ENCODE measurements at regions not wholly inside any gene's neighbourhood (a gene's known extent, or its start where the extent isn't known, plus 50 kb on each side); places are given as distances from the start of the nearest gene placed in this dataset.

DNA sequence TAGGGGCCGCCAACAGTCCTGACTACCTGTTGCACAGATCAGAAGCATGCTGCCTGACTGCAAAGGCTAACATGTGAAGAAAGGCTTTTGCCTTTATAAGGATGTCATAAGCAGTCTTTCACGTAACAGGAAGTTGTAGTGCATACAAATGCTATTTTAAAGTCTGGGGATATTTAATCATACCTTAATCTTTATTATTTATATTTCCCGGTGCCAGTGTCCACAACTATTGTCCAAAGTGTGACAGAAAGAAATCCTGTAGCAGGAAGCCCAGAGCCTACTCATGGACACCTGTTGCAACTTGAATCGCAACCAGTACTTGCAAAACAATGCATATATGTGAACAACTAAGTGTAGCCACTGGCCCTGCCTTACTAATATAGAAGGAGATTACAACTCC lies 235.8 kb downstream of the ALDH8A1 start:
- POLR2A ChIA-PET: no interaction called here
- no TSS peak for BruUV-seq (replicated peaks)
- FAIRE-seq: peak; percentile 68

DNA sequence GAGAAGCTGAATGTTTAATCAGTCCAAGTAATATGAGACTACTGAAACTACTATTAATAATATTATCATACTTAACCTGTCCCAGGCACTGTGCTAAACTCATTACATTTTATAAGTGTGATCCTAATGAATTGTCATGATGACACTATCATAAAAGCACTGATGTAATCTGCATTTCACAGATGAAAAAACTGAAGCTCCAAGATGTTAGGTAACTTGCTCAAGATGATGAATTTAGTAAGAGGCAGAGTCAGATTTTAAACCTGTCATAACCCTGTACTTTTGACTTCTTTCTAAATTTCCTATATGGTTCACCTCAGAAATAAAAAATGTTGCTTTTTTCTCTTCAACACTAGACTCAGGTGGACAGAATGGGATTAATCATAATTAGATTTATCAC lies 237.6 kb downstream of the ALDH8A1 start:
- DNase-seq (ENCODE audit: low read depth, low spot score) (no peak), FAIRE-seq (no peak)
- Histone ChIP-seq H3K4me2 (ENCODE audit: insufficient read depth, low read length) (no peak overlapping the region), H4K20me1 (replicated peaks; ENCODE audit: control insufficient read depth, extremely low read depth, insufficient read depth, low read length) (no peaks in the 10 kb centered on the region), H3K9me3 (replicated peaks; ENCODE audit: control insufficient read depth, insufficient read depth, low read length) (no peaks in the 10 kb centered on the region), H3K36me3 (ENCODE audit: control insufficient read depth in 2 of 2, extremely low read depth in 1 of 2, insufficient read depth in 2 of 2, low read length in 2 of 2) (no peaks in the 10 kb centered on the region), H3K9ac (replicated peaks; ENCODE audit: extremely low read depth, insufficient read depth, low read length) (no peak overlapping the region), H3K4me3 (replicated peaks in 1 of 3; ENCODE audit: insufficient read depth in 1 of 3, low read depth in 1 of 3, low read length in 3 of 3) (no peak overlapping the region), H3K27me3 (ENCODE audit: control insufficient read depth in 2 of 2, insufficient read depth in 2 of 2, low read length in 2 of 2) (no peaks in the 10 kb centered on the region), H3K27ac (ENCODE audit: insufficient read depth, low read depth, low read length) (no peak overlapping the region), H3K4me1 (ENCODE audit: control insufficient read depth, extremely low read depth, insufficient read depth, low read length) (peaks cover 14% of the 10 kb centered on the region), H2AFZ (ENCODE audit: low read depth, low read length) (no peak overlapping the region), H3K9me1 (replicated peaks; ENCODE audit: control insufficient read depth, extremely low read depth, insufficient read depth, low read length) (no peaks in the 10 kb centered on the region), H3K79me2 (ENCODE audit: control insufficient read depth, insufficient read depth, low read length) (no peaks in the 10 kb centered on the region)
- ChIA-PET POLR2A (no interaction called here), CTCF (interaction anchor here (0.6 to 1.8 kb wide), 4 partner anchors 10 to 72 kb away, joined by 3 to 4 read pairs (median 3); no protein-coding TSS in a partner anchor)
- BruUV-seq (replicated peaks): no TSS peak
- TF ChIP-seq MYC (IDR thresholded peaks at IDR 0.05; ENCODE audit: low read depth, low read length): no peak
- TF ChIP-seq, protein P1, sequence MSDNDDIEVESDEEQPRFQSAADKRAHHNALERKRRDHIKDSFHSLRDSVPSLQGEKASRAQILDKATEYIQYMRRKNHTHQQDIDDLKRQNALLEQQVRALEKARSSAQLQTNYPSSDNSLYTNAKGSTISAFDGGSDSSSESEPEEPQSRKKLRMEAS (IDR thresholded peaks at IDR 0.05; ENCODE audit: insufficient read depth, insufficient read length): no peak
- no peak for TF ChIP-seq FOS (IDR thresholded peaks at IDR 0.05; ENCODE audit: borderline replicate concordance, insufficient read depth, low read length)
- TF ChIP-seq POLR2AphosphoS5 (IDR thresholded peaks at IDR 0.05; ENCODE audit: insufficient read depth, low read depth, low read length): no peak
- no peak for TF ChIP-seq JUN (IDR thresholded peaks at IDR 0.05; ENCODE audit: borderline replicate concordance, insufficient read depth, insufficient read length, low read depth)
- no peak for TF ChIP-seq POLR2A (IDR thresholded peaks at IDR 0.05; ENCODE audit: low read depth, low read length)
- no peak for TF ChIP-seq GATA2 (IDR thresholded peaks at IDR 0.05; ENCODE audit: insufficient read depth, insufficient read length, low read depth, low read length)
- TF ChIP-seq EZH2 (IDR thresholded peaks at IDR 0.05; ENCODE audit: borderline replicate concordance, low read depth, low read length, severe bottlenecking): no peak
- TF ChIP-seq, protein P2, sequence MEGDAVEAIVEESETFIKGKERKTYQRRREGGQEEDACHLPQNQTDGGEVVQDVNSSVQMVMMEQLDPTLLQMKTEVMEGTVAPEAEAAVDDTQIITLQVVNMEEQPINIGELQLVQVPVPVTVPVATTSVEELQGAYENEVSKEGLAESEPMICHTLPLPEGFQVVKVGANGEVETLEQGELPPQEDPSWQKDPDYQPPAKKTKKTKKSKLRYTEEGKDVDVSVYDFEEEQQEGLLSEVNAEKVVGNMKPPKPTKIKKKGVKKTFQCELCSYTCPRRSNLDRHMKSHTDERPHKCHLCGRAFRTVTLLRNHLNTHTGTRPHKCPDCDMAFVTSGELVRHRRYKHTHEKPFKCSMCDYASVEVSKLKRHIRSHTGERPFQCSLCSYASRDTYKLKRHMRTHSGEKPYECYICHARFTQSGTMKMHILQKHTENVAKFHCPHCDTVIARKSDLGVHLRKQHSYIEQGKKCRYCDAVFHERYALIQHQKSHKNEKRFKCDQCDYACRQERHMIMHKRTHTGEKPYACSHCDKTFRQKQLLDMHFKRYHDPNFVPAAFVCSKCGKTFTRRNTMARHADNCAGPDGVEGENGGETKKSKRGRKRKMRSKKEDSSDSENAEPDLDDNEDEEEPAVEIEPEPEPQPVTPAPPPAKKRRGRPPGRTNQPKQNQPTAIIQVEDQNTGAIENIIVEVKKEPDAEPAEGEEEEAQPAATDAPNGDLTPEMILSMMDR (IDR thresholded peaks at IDR 0.05; ENCODE audit: extremely low read depth in 1 of 2, insufficient read depth in 1 of 2, low read depth in 1 of 2, low read length in 2 of 2): no peak
- intact Hi-C loops (cut with micrococcal nuclease): no loop called here
- dilution Hi-C loops (cut with MboI; ENCODE audit: extremely low pct_ligation_motif_present, low sequenced_read_pairs): no loop called here

More for the DNA sequence above, 235.8 kb downstream of the ALDH8A1 start:
- H3K9ac ChIP-seq (replicated peaks; ENCODE audit: extremely low read depth, insufficient read depth, low read length): no peak overlapping the region
- H3K27me3 ChIP-seq (ENCODE audit: control insufficient read depth in 2 of 2, insufficient read depth in 2 of 2, low read length in 2 of 2): no peaks in the 10 kb centered on the region
- H3K4me2 ChIP-seq (ENCODE audit: insufficient read depth, low read length): no peak overlapping the region
- CTCF ChIA-PET: no interaction called here
- no peaks in the 10 kb centered on the region for H3K79me2 ChIP-seq (ENCODE audit: control insufficient read depth, insufficient read depth, low read length)
- H3K9me1 ChIP-seq (replicated peaks; ENCODE audit: control insufficient read depth, extremely low read depth, insufficient read depth, low read length): no peaks in the 10 kb centered on the region
- no peak overlapping the region for H3K4me3 ChIP-seq (replicated peaks in 1 of 3; ENCODE audit: insufficient read depth in 1 of 3, low read depth in 1 of 3, low read length in 3 of 3)
- no peaks in the 10 kb centered on the region for H3K36me3 ChIP-seq (ENCODE audit: control insufficient read depth in 2 of 2, extremely low read depth in 1 of 2, insufficient read depth in 2 of 2, low read length in 2 of 2)
- TF ChIP-seq MYC (IDR thresholded peaks at IDR 0.05; ENCODE audit: low read depth, low read length) (no peak), POLR2A (IDR thresholded peaks at IDR 0.05; ENCODE audit: low read depth, low read length) (no peak), GATA2 (IDR thresholded peaks at IDR 0.05; ENCODE audit: insufficient read depth, insufficient read length, low read depth, low read length) (no peak), POLR2AphosphoS5 (IDR thresholded peaks at IDR 0.05; ENCODE audit: insufficient read depth, low read depth, low read length) (no peak), EZH2 (IDR thresholded peaks at IDR 0.05; ENCODE audit: borderline replicate concordance, low read depth, low read length, severe bottlenecking) (no peak), FOS (IDR thresholded peaks at IDR 0.05; ENCODE audit: borderline replicate concordance, insufficient read depth, low read length) (peak; percentile 8)
- TF ChIP-seq, protein P2 (IDR thresholded peaks at IDR 0.05; ENCODE audit: extremely low read depth in 1 of 2, insufficient read depth in 1 of 2, low read depth in 1 of 2, low read length in 2 of 2): no peak
- dilution Hi-C loops (cut with MboI; ENCODE audit: extremely low pct_ligation_motif_present, low sequenced_read_pairs): no loop called here
- DNase-seq (ENCODE audit: low read depth, low spot score): peak; percentile 41
- intact Hi-C loops (cut with micrococcal nuclease): loop anchor here (1.0 kb wide), 1 partner anchor 536 kb away; no protein-coding TSS in a partner anchor
- no peaks in the 10 kb centered on the region for H4K20me1 ChIP-seq (replicated peaks; ENCODE audit: control insufficient read depth, extremely low read depth, insufficient read depth, low read length)
- peaks cover 17% of the 10 kb centered on the region for H3K4me1 ChIP-seq (ENCODE audit: control insufficient read depth, extremely low read depth, insufficient read depth, low read length)
- H3K9me3 ChIP-seq (replicated peaks; ENCODE audit: control insufficient read depth, insufficient read depth, low read length): no peaks in the 10 kb centered on the region
- H2AFZ ChIP-seq (ENCODE audit: low read depth, low read length): no peak overlapping the region
- H3K27ac ChIP-seq (ENCODE audit: insufficient read depth, low read depth, low read length): no peak overlapping the region

All from endothelial cell of umbilical vein (primary cell).